Dermis microvascular lymphatic vessel endothelial cell (primary cell): ENCODE measurements at regions not wholly inside any gene's neighbourhood (a gene's known extent, or its start where the extent isn't known, plus 50 kb on each side); places are given as distances from the start of the nearest gene placed in this dataset.

ENCODE experiments used
- DNase-seq, 2 donors: peaks; one replicate each; pipeline versions ENCODE4 v3.0.0 to v3.0.0-alpha.2; 2010; ENCODE audit warnings: low read depth in 2 of 2

GRCh38 chr6:121816906-121817540 is 381.6 kb downstream of the GJA1 start:
- no peak for DNase-seq

DNA sequence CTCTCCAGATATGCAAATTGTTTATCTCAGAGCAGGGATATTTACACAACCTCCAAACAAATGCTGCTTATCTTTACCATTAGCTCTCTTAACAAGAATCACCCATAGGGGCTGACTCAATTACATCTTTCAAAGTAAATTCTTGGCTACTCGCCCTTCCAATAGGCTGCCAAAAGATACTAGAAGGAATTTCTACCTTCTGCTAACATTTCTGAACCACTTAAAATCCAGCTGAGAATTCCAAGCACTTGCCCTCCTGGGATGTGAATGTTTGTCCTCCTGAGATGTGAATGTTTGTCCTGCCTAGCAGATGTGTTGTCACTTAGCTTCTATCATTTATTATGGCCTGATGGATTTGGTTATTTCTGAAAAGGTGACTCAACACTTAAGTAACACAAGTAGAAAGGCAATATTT is 388.0 kb downstream of the GJA1 start:
- DNase-seq: no peak

GRCh38 chr6:121826156-121826810 is 390.8 kb downstream of the GJA1 start:
- DNase-seq: peak in 1 of 2 donors; percentile 96

GRCh38 chr6:121828146-121828886 is 392.9 kb downstream of the GJA1 start:
- DNase-seq: no peak

GRCh38 chr6:121830736-121831135 is 395.3 kb downstream of the GJA1 start:
- DNase-seq: no peak

DNA sequence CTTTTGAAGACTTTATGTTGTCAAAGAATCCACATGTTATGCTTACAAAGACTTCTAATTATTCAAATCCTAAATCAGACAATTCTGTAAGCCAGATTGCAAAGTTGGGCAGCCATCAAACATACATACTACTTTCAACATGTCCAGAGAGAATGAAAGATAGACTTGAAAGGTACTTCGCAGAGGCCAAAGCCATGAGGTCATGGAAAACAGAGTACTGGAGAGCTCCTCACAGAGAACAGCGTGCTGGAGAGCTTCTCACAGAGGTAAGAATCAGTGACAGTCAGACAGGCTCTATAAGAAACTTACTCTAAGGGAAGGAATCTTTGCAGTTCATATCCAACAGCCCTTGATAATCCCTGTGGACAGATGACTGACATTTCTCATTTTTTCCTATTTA is 400.2 kb downstream of the GJA1 start:
- no peak for DNase-seq

DNA sequence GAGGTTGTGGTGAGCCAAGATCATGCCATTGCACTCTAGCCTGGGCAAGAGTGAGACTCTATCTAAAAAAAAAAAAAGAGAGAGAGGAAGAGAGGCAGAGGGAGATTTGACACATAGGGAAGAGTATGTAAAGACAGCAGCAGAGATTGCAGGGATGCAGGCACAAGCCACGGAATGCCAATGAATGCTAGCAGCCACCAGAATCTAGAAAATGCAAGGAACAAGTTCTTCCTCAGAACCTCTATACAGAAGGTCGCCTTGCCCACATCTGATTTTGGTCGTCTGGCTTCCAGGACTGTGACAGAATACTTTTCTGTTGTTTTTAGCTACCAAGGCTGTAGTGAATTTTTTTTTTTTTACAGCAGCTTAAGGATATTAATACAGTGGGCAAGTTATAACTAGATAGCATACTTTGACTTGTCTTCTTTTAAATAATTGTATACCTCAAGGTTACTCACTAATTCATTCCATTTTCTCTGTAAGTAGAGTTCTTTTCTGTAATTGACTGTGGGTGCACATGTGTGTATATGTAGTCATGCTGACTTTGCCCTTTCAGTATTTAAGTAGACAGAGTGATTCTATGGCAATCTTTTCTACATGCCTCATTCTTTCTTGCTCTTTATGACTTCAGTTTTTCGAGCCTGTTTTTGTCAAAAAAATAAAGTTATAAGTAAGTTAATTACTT is 402.2 kb downstream of the GJA1 start:
- DNase-seq: no peak

DNA sequence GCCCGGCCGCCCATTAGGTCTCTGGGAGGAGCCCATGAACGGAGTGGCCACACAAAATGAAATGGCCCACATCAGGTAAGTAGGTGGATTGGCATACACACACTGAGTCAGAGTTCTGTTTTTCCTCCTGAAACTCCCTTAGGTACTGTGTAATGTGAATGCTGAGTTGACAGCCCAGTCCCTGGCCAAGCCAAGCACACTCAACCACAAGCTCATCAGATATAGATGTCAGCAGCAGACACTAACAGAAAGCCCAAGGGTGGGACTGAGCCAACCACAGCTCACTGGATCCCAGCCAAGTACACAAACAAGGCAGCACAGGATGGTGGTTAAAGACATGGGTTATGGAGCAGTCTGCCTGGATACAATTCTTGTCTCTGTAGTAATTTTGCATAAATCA is 403.4 kb downstream of the GJA1 start:
- no peak for DNase-seq

GRCh38 chr6:121839896-121840295 is 404.4 kb downstream of the GJA1 start:
- no peak for DNase-seq

- DNase-seq: no peak
Measured at GRCh38 chr6:121844898-121845297, 409.5 kb downstream of the GJA1 start.

DNA sequence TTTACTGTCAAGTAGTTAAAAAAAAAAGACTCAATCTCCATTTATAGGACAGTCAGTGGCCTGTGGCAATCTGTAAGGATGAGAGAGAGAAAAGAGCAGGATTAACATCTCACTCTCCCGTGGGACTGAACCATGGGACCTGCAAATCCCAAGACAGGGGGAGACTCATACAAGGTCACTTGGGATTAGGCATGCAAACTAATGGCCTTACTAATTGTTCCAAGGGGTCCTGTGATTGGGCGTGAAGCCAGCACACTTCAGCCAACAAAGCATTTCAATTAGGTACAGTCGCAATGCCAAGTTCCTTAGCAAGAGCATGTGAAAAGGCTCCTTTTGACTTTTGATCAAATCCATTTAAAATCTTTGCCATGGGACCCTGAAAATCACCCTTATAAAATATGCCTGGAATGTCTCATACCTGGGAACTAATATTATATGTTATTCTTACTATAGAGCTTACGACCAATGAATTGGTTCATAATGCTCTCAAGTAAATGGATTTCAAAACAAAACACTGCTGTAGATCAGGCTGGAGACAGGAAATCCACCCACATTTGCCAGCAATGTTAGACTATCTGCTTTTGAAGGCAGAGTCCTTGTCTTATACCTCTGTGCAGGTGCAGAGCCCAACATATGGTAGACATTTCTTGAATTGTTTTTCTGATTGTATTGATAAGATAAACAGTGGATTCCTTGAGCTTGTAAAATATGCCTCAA is 412.5 kb downstream of the GJA1 start:
- no peak for DNase-seq

DNA sequence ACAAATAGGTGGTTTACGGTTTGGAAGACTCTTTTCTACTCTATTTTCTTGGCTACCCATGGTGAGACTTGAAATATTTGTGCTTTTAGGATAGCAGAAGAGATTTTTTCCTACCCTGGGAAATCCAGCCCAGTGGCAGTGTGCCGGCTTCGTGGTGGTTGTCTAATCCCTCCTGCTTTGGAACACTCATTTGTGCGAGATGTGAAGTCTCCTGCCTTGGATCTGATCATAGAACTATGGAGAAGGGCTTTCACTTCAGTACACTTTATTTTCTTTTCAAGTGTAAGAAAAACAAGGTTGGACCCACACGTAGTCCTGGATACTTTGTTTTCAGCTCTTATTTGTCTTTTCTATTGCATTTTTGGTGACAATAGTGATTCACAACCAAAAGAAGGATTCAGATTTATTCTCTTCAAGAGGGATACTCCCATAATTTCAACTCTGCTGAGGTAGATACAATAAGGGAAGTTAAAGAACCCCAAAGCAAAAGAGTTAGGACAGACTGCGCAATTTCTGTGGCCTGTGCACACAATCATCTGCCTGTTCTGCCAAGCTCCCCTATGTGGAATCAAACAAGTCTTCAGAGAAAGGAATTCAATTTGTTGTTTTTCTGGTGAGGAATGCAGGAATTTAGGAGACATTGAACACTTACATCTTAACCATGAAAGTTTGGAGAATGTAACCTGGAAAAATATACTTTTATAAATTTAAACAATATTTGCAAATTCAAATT is 413.2 kb downstream of the GJA1 start:
- DNase-seq: no peak

GRCh38 chr6:121849477-121849876 is 414.0 kb downstream of the GJA1 start:
- DNase-seq: peak; percentile 79 to 90

GRCh38 chr6:121851056-121851455 is 415.6 kb downstream of the GJA1 start:
- DNase-seq: no peak

GRCh38 chr6:121853686-121854085 is 418.2 kb downstream of the GJA1 start:
- no peak for DNase-seq

- DNase-seq: no peak
Measured at GRCh38 chr6:121855521-121855920, 420.1 kb downstream of the GJA1 start.

DNA sequence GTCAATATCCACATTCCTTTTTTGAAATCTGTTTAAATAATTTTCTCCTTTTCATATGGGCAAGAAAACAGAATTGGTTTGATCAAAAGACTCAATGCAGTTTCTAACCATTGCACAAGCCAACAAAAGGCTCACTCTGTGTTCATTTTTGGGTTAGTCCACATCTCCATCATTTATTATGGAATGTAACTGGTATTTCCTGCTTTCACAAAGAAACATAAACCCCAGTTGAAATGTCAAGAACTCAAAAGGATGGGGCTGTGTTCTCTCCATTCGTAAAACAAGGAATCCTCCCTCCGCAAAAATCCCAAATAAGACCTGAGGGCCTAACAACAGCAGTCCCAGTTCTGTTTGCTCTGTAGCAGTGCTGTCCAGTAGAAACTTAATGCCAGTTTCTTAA is 420.9 kb downstream of the GJA1 start:
- DNase-seq: no peak

GRCh38 chr6:121857551-121857950 is 422.1 kb downstream of the GJA1 start:
- DNase-seq: no peak

DNA sequence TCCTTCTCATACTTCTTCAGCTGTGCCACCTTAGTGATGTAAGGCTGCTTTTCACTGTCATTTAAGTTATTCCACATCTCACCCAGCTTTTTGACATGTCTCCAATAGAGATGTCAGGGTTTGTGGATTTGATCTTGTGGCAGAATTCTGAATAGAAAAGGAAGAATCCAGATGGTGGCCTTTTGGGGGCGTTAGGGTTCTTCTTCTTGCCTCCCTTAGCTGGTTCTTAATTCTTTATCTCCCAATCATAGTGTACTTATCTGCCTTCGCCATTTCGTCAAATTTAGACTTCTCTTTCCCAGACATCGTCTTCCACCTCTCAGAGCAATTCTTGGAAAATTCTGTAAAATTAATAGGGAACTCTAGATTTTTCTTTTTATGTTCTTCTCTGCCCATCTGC is 422.9 kb downstream of the GJA1 start:
- no peak for DNase-seq

GRCh38 chr6:121858986-121859385 is 423.5 kb downstream of the GJA1 start:
- no peak for DNase-seq

- DNase-seq: no peak
Measured at GRCh38 chr6:121865811-121866210, 430.4 kb downstream of the GJA1 start.
